OCI-LY3 (cell line): ENCODE measurements at regions not wholly inside any gene's neighbourhood (a gene's known extent, or its start where the extent isn't known, plus 50 kb on each side); places are given as distances from the start of the nearest gene placed in this dataset.

Experiments used
- EZH2phosphoT487 ChIP-seq: fragments of 200-600 bp; shearing (Covaris generic); IDR thresholded peaks from 2 replicates; pipeline ENCODE4 v1.6.1; 2018; ENCODE audit warnings: antibody characterized with exemption, mixed run types, low read depth
- TF ChIP-seq, protein P1 (sequence below): fragments of 200-600, 300-600 bp; sonication (generic); IDR thresholded peaks from 2 replicates; pipeline ENCODE4 v1.5.1; 2014; ENCODE audit warnings: antibody characterized with exemption, low read length, low read depth

DNA sequence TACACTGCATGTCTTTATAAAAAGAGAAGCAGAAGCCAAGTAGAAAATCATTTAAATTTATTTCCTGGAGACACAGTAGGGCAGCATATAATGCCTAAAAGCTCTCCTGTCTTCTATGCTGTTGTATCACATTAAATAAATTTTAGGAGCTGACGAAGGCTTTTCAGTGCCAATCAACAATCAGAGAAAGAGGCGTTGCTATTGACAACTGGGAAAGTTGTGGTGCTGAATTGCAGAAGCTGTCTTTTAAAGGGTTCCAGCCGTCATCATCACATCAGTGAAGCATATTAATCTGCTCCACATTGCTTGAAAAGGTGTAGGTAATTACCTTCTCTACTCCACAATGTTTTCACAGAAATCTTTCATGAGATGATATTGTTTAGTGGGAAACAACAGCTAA is 103.9 kb downstream of the FSCB start:
- TF ChIP-seq, protein P1, sequence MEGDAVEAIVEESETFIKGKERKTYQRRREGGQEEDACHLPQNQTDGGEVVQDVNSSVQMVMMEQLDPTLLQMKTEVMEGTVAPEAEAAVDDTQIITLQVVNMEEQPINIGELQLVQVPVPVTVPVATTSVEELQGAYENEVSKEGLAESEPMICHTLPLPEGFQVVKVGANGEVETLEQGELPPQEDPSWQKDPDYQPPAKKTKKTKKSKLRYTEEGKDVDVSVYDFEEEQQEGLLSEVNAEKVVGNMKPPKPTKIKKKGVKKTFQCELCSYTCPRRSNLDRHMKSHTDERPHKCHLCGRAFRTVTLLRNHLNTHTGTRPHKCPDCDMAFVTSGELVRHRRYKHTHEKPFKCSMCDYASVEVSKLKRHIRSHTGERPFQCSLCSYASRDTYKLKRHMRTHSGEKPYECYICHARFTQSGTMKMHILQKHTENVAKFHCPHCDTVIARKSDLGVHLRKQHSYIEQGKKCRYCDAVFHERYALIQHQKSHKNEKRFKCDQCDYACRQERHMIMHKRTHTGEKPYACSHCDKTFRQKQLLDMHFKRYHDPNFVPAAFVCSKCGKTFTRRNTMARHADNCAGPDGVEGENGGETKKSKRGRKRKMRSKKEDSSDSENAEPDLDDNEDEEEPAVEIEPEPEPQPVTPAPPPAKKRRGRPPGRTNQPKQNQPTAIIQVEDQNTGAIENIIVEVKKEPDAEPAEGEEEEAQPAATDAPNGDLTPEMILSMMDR: no peak
- TF ChIP-seq EZH2phosphoT487: no peak
